Lung (tissue), 11 donors: ENCODE measurements at regions not wholly inside any gene's neighbourhood (a gene's known extent, or its start where the extent isn't known, plus 50 kb on each side); places are given as distances from the start of the nearest gene placed in this dataset.
A peak's percentile ranks its signal among the peaks of the same experiment; 100 is the strongest.

Experiments used
- ATAC-seq: fragments of 200-7000 bp; cut with Tn5 transposase; one replicate; pipeline ENCODE4 v1.9.1; 2020; ENCODE audit warnings: moderate number of reproducible peaks; ENCODE audit not compliant: insufficient read depth, low FRiP score
- DNase-seq, 3 donors: peaks; one replicate each; pipeline ENCODE4 v3.0.0-alpha.2; 2013 to 2017
- H3K27ac ChIP-seq, 2 donors: one replicate each; pipeline ENCODE4 v1.5.1; 2013; ENCODE audit warnings: mild to moderate bottlenecking in 2 of 2, moderate library complexity in 2 of 2, control low read depth in 1 of 2, inconsistent platforms in 1 of 2, low read depth in 1 of 2, low read length in 1 of 2
- H3K27me3 ChIP-seq, 3 donors: one replicate each; pipeline ENCODE4 v1.5.1; 2013; ENCODE audit warnings: low read length in 2 of 3; ENCODE audit not compliant: control insufficient read depth in 3 of 3, insufficient read depth in 3 of 3
- H3K36me3 ChIP-seq, 4 donors: one replicate each; pipeline ENCODE4 v1.5.1; 2013; ENCODE audit warnings: low read length in 4 of 4, mild to moderate bottlenecking in 1 of 4, moderate library complexity in 1 of 4; ENCODE audit not compliant: control insufficient read depth in 4 of 4, insufficient read depth in 4 of 4
- H3K4me1 ChIP-seq, 5 donors: one replicate each; pipeline ENCODE4 v1.5.1; 2013; ENCODE audit warnings: low read length in 5 of 5, mild to moderate bottlenecking in 2 of 5, moderate library complexity in 1 of 5; ENCODE audit not compliant: control insufficient read depth in 5 of 5, insufficient read depth in 5 of 5
- H3K4me3 ChIP-seq: one replicate; pipeline ENCODE4 v1.5.1; 2013; ENCODE audit warnings: mild to moderate bottlenecking, control low read depth, moderate library complexity
- H3K9ac ChIP-seq, 2 donors: one replicate each; pipeline ENCODE4 v1.5.1; 2013; ENCODE audit warnings: low read length in 2 of 2, control low read depth in 1 of 2; ENCODE audit not compliant: insufficient read depth in 1 of 2
- H3K9me3 ChIP-seq, 4 donors: one replicate each; pipeline ENCODE4 v1.5.1; 2013; ENCODE audit warnings: low read length in 3 of 4, mild to moderate bottlenecking in 1 of 4, moderate library complexity in 1 of 4; ENCODE audit not compliant: control insufficient read depth in 4 of 4, insufficient read depth in 3 of 4
- WGBS, 2 donors: extraction: QIAGEN DNeasy Blood & Tissue Kit; methylation state at CpG; one replicate each; pipeline ENCODE4 v1.1.7; 2013; 5-methylcytosine and 5-hydroxymethylcytosine counted together
- TF ChIP-seq, protein P1 (sequence below): IDR thresholded peaks from 2 replicates; pipeline ENCODE4 v1.5.1; 2012; ENCODE audit warnings: mild to moderate bottlenecking; ENCODE audit errors: control extremely low read depth, extremely low read depth
- donor health status: control.
- donor health status: control.
- donor health status: Bipolar disorder and iron deficiency.
- donor health status: healthy.
- donor health status: DM: yes; HTN: yes; CAD: no.

- Histone ChIP-seq H3K4me3 (no peak overlapping the region), H3K27me3 (no peaks in the 10 kb centered on the region), H3K27ac (no peak overlapping the region), H3K36me3 (no peaks in the 10 kb centered on the region), H3K9ac (no peak overlapping the region), H3K4me1 (peaks cover 0 to 22% (median 7%) of the 10 kb centered on the region in 5 donors), H3K9me3 (no peaks in the 10 kb centered on the region)
- TF ChIP-seq, protein P1, sequence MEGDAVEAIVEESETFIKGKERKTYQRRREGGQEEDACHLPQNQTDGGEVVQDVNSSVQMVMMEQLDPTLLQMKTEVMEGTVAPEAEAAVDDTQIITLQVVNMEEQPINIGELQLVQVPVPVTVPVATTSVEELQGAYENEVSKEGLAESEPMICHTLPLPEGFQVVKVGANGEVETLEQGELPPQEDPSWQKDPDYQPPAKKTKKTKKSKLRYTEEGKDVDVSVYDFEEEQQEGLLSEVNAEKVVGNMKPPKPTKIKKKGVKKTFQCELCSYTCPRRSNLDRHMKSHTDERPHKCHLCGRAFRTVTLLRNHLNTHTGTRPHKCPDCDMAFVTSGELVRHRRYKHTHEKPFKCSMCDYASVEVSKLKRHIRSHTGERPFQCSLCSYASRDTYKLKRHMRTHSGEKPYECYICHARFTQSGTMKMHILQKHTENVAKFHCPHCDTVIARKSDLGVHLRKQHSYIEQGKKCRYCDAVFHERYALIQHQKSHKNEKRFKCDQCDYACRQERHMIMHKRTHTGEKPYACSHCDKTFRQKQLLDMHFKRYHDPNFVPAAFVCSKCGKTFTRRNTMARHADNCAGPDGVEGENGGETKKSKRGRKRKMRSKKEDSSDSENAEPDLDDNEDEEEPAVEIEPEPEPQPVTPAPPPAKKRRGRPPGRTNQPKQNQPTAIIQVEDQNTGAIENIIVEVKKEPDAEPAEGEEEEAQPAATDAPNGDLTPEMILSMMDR, result no peak
- 79 to 80% methylated on average over 2 of the region's 2 CpGs for WGBS, 2 donors
- DNase-seq, result no peak
- ATAC-seq, result no peak
Observed at GRCh38 chr1:43071241-43071640, 100.8 kb downstream of the EBNA1BP2 start.

DNA sequence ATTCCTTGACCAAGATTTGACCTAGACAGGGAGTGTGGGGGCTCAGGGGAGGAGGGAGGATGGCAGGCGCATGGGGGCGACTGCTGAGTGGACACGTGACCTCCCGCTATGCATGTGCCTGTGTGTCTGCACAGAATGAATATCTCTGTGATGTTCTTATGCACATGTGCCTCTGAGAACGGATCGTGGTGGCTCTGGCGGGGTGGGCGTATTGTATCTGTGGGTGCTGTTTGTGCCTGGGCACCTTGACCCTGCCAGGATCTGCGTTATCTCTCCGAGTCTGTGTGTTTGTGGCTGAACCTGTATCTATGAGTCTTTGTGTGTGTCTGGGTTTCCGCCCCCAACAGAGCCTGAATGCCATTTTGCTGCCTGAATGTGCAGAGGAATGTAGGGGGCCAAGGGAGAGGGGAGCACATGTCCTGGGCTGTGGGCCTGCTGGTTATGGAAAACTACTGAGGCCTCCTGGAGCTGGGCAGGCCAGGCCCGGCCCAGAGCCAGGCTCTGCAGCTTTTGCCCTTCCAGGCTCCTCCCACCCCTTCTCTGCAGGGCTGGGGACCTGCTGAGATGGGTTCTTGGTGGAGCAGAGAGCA is 102.5 kb downstream of the EBNA1BP2 start:
- peaks cover 0 to 22% (median 7%) of the 10 kb centered on the region in 5 donors for H3K4me1 ChIP-seq
- H3K36me3 ChIP-seq, result no peaks in the 10 kb centered on the region
- no peak overlapping the region for H3K4me3 ChIP-seq
- no peak overlapping the region for H3K27ac ChIP-seq
- 94 to 95% methylated on average over 11 to 12 of the region's 12 CpGs for WGBS, 2 donors
- H3K9me3 ChIP-seq, result no peaks in the 10 kb centered on the region
- ATAC-seq, result no peak
- TF ChIP-seq, protein P1, result no peak
- H3K9ac ChIP-seq, result no peak overlapping the region
- DNase-seq, result peak; percentile 37 to 62 (median 44)
- no peaks in the 10 kb centered on the region for H3K27me3 ChIP-seq

DNA sequence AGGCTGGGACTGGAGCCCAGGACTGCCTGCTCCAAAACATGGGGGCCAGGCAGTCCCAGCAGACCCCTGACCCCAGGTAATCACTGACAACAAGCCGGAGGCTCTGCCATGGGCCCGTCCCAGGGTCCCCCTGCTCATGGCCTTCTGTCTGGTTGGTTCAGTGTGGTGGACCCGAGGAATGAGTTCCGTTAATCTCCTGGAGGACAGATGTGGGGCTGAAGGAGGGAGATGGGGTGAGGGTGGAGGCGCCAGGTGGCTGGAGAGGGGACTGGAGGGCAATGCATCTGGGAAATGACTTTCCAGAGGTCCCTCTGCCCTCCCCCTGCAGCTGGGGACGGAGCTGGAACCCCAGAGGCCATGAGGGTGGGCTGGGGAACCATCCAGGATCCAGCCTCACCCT is 103.2 kb downstream of the EBNA1BP2 start:
- TF ChIP-seq, protein P1, result no peak
- H3K27me3 ChIP-seq, result no peaks in the 10 kb centered on the region
- peaks cover 0 to 22% (median 7%) of the 10 kb centered on the region in 5 donors for H3K4me1 ChIP-seq
- DNase-seq (no peak), ATAC-seq (no peak)
- H3K36me3 ChIP-seq, result no peaks in the 10 kb centered on the region
- H3K4me3 ChIP-seq, result no peak overlapping the region
- WGBS, 2 donors, result 95 to 97% methylated on average over 6 of the region's 6 CpGs
- no peaks in the 10 kb centered on the region for H3K9me3 ChIP-seq
- no peak overlapping the region for H3K27ac ChIP-seq
- peak overlapping the region in 1 of 2 donors; percentile 32 for H3K9ac ChIP-seq
